Mesodermal cell (in vitro differentiated cells): ENCODE measurements at regions not wholly inside any gene's neighbourhood (a gene's known extent, or its start where the extent isn't known, plus 50 kb on each side); places are given as distances from the start of the nearest gene placed in this dataset.

Source experiments
- H3K27ac ChIP-seq: 2 replicates; pipeline ENCODE4 v1.7.0; 2013; ENCODE audit warnings: mild to moderate bottlenecking, low read depth, low read length, moderate library complexity; ENCODE audit not compliant: severe bottlenecking
- H3K36me3 ChIP-seq: 2 replicates; pipeline ENCODE4 v1.7.1; 2013; ENCODE audit warnings: mild to moderate bottlenecking, low read length, moderate library complexity; ENCODE audit not compliant: control insufficient read depth, insufficient read depth
- H3K4me1 ChIP-seq: one replicate; pipeline ENCODE4 v1.7.1; 2013; ENCODE audit warnings: mild to moderate bottlenecking, low read length; ENCODE audit not compliant: insufficient read depth, control insufficient read depth, poor library complexity, severe bottlenecking
- H3K4me3 ChIP-seq: 2 replicates; pipeline ENCODE4 v1.7.0; 2013; ENCODE audit warnings: low read length, control low read depth, mild to moderate bottlenecking; ENCODE audit not compliant: insufficient read depth, poor library complexity, severe bottlenecking; ENCODE audit errors: extremely low read depth
- H3K9me3 ChIP-seq: 2 replicates; pipeline ENCODE4 v1.7.1; 2013; ENCODE audit warnings: mild to moderate bottlenecking, low read length, moderate library complexity; ENCODE audit not compliant: control insufficient read depth
- WGBS, 2 experiments: methylation state at CpG; one replicate each; pipeline ENCODE4 v1.1.5; 2013; ENCODE audit warnings: missing lambda C conversion rate in 2 of 2; ENCODE audit not compliant: insufficient coverage in 2 of 2; 5-methylcytosine and 5-hydroxymethylcytosine counted together

DNA sequence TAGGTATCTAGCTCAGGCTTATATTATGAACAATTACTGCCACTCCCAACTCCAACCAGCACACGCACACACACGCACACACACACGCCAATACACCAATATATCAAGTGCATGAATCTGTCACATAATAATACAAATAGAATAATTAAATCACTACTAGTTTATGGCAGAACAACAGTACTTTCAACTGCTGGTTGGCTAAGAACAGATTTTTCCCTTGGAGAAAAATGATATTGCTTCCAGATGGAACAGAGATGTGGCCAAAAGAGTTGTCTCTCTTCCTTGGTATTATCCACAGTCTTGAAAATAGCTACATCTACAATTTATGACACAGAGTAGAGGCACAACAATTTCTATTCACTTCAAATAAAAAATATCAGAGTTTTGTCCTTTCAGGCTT, 538.3 kb upstream of the FAT3 start:
- Histone ChIP-seq H3K4me1 (no peaks in the 10 kb centered on the region), H3K27ac (no peak overlapping the region), H3K36me3 (no peaks in the 10 kb centered on the region), H3K9me3 (no peaks in the 10 kb centered on the region), H3K4me3 (no peak overlapping the region)
- no CpG with 5 or more reads among the region's 3 CpGs for WGBS, 2 experiments

DNA sequence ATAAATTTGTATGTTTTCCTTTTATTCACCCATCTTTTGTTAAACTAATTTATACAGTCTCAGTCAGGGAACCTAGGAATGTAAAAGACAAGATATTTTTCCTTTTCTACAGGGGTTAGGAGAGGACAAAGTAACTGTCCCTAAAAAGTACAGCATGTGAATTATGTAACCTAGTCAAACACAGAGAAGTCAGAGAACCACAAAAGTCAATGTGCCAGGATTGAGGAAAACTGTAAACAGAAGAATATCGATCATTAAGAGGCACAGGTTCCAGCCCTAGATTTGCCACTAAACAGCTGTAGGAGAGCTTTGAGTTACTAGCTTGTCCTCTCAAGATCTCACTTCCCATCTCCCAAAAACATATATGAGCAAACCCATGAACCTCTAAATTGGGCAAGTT, 550.9 kb upstream of the FAT3 start:
- H3K4me3 ChIP-seq, result no peak overlapping the region
- no peak overlapping the region for H3K27ac ChIP-seq
- WGBS, 2 experiments, result 80 to 86% methylated on average over 1 of the region's 1 CpG
- no peaks in the 10 kb centered on the region for H3K9me3 ChIP-seq
- H3K4me1 ChIP-seq, result no peaks in the 10 kb centered on the region
- no peaks in the 10 kb centered on the region for H3K36me3 ChIP-seq

DNA sequence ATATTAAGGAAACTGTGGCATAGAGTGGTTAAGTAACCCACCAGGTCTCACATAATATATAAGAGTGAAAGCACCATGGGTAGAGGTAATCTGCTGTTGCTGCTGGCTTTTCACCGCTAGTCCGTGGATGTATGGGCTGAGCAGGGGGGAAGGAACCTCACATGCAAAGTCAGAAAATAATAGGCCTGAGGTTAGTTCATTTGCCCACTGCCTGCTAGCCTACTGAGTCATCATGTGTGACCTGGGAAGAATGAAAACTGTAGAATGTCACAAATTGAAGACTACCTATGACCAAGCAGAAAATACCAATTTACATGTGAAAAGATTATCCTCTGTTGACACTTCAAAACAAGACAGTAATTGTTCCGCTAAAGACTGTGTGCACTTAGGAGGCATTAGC, 560.1 kb upstream of the FAT3 start:
- H3K27ac ChIP-seq, result no peak overlapping the region
- WGBS, 2 experiments, result 82 to 86% methylated on average over 1 of the region's 3 CpGs
- H3K9me3 ChIP-seq, result no peaks in the 10 kb centered on the region
- no peaks in the 10 kb centered on the region for H3K36me3 ChIP-seq
- no peak overlapping the region for H3K4me3 ChIP-seq
- H3K4me1 ChIP-seq, result no peaks in the 10 kb centered on the region

DNA sequence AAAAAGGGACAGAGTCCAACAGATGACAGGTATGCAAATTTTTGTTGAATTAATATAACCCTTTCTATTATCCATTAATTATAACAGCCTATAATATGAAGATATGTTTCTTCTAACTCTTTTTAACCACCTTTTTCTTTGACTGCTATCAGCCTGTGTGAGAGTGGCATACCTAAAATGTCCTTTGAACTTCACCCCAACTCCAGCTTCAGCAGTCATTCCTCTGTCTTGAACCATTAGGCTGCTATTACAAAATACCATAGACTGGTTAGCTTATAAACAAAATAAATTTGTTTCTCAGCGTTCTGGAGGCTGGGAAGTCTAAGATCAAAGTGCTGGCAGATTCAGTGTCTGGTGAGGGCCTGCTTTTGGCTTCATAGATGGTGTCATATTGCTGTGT, 564.6 kb upstream of the FAT3 start:
- no peak overlapping the region for H3K27ac ChIP-seq
- no peak overlapping the region for H3K4me3 ChIP-seq
- H3K4me1 ChIP-seq, result no peaks in the 10 kb centered on the region
- no peaks in the 10 kb centered on the region for H3K9me3 ChIP-seq
- no CpG with 5 or more reads among the region's 1 CpG for WGBS, 2 experiments
- no peaks in the 10 kb centered on the region for H3K36me3 ChIP-seq

DNA sequence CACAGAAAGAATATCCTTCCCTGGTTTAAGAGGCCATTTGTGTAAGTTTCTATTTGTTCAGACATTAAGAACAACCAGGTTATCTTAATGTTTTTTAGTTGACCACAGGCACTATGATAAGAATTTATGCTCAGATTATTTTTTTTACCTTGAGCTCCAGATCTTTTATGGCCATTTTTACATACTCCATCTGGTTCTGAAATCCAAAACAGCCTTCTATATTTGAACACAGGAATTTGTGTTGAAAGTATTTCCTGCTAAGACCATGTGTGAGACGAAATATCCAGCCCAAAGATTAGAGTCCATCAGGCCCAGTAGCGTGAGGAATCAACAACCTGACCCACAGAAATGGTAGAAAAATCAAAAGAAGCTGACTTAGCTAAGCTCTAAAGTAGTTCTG, 569.9 kb upstream of the FAT3 start:
- Histone ChIP-seq H3K27ac (no peak overlapping the region), H3K4me1 (no peaks in the 10 kb centered on the region), H3K36me3 (no peaks in the 10 kb centered on the region), H3K9me3 (no peaks in the 10 kb centered on the region), H3K4me3 (no peak overlapping the region)
- 90 to 100% methylated on average over 2 of the region's 2 CpGs for WGBS, 2 experiments

DNA sequence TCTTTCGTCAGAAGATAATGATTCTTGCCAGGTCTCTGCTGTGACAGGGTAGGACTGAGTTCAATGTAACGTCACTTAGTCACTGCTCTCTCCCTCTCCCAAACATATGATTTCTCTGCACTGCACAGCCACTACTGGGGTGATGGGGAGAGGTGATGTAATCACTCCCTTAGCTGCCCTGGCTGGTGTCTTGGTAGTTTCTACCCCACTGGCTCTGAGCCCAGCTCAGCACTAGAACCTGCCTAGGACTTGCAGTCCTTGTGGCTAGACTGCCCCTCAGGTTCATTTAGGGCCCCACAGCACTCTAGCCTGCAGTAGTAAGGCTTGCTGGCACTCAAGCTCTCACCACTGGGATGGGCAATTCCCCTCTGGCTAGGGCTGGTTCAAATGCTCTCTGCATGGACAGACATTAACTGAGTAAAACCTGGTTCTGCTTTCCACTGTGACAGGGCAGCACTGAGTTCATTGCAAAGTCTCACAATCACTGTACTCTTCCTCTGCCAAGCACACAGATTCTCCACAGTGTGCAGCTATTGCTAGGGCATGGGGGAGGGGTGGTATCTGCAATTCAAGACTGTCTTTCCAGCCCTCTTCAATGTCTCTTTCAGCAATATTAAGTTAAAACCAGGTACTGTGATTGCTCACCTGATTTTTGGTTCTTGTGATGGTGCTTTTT, 571.4 kb upstream of the FAT3 start:
- WGBS, 2 experiments, result 100% methylated on average over 1 of the region's 2 CpGs; no CpG with 5 or more reads in 1 of the 2 experiments
- no peaks in the 10 kb centered on the region for H3K9me3 ChIP-seq
- H3K4me1 ChIP-seq, result no peaks in the 10 kb centered on the region
- H3K27ac ChIP-seq, result no peak overlapping the region
- H3K4me3 ChIP-seq, result no peak overlapping the region
- no peaks in the 10 kb centered on the region for H3K36me3 ChIP-seq

DNA sequence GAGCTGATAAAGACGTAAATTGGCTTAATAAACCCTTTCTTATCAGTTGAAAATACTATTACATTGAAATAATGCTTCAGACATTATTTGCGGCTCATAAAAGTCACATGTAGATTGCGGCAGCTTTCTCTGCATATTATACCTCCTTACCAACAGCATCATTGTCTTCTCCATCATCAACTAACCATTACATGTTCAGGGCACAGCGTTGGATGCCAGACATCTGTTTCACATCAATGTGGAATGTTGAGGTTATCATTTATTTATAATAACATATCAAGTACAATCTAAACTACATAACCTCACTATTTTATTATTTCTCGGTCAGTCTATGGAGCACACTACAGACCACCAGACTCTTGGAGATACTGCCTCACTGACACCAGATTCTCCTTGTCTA, 573.8 kb upstream of the FAT3 start:
- 93 to 100% methylated on average over 1 to 3 of the region's 5 CpGs for WGBS, 2 experiments
- Histone ChIP-seq H3K4me3 (no peak overlapping the region), H3K4me1 (no peaks in the 10 kb centered on the region), H3K9me3 (no peaks in the 10 kb centered on the region), H3K27ac (no peak overlapping the region), H3K36me3 (no peaks in the 10 kb centered on the region)

DNA sequence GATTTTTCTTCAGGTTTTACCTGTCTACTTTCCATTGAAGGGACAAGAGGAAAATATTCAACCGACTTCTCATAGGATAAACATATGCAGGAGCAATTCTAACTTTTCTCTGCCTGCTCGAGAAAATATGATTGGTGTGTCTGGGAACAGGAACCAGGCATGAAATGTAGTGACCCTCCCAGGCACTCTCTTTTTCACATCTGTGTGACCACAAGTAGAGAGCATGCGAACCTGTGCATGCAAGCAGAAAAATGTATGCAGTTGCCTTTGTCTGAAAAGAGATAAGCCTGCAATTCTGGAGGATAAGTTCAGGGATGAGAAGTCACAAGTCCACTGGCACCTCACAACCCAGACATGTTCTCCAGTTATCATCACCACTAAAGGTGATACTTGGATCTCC, 583.5 kb upstream of the FAT3 start:
- no peaks in the 10 kb centered on the region for H3K9me3 ChIP-seq
- H3K36me3 ChIP-seq, result no peaks in the 10 kb centered on the region
- no peaks in the 10 kb centered on the region for H3K4me1 ChIP-seq
- no peak overlapping the region for H3K27ac ChIP-seq
- no peak overlapping the region for H3K4me3 ChIP-seq
- 95 to 100% methylated on average over 2 to 3 of the region's 3 CpGs for WGBS, 2 experiments

DNA sequence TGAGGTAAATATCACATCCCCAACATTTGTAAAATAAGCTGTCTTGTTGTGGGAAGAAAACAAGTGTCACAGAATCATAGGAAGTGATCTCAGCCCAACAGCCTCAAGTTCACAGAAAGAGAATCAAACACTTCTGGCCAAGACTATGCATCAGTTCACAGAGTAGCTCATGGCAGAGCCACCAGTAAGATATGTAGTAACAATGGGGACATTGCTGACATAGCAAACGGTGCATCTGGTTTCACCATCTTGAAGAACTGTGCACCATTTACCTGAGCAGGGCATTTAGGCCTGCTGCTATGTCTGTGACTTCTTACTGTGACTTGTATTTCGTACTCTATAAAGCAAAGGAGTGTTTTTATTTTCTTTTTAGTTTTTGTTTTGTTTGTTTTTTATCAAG, 585.3 kb upstream of the FAT3 start:
- Histone ChIP-seq H3K27ac (no peak overlapping the region), H3K9me3 (no peaks in the 10 kb centered on the region), H3K4me1 (no peaks in the 10 kb centered on the region), H3K4me3 (no peak overlapping the region), H3K36me3 (no peaks in the 10 kb centered on the region)
- WGBS, 2 experiments, result 90 to 91% methylated on average over 2 of the region's 2 CpGs

DNA sequence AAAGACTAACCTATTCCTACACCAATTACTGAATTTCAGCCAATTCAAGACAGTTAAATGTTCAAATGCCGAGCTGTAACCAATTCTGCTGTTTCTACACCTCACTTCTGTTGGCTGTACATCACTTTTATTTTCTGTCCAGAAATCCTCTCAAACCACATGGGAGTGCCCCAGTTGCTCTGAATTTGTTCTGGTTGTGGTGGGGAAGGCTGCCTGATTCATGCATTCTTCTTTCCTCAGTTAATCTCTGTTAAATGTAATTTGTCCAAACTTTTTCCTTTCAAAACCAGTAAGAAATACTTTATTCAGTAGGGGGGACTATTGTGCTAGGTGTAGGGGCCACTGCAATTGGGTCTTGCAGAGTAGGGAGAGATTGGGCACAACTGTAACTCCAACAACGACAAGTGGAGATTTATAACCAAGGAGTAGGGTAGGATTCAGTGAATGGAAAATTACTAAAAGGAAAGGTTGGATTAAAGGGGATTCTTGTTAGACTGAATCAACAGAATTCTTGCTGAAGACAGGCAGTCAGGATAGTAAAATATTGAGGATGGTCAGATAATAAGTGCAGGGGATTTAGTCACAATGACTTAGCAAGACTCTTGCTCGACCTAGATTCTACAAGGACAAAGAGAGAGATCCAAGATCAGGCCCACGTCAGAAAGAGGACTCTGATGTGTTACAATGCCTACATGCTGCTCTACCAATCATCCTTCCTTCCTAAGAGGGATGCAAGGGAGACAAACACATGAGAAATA, 593.5 kb upstream of the FAT3 start:
- Histone ChIP-seq H3K4me3 (no peak overlapping the region), H3K27ac (no peak overlapping the region), H3K9me3 (no peaks in the 10 kb centered on the region), H3K4me1 (no peaks in the 10 kb centered on the region), H3K36me3 (no peaks in the 10 kb centered on the region)
- 85 to 89% methylated on average over 3 to 4 of the region's 4 CpGs for WGBS, 2 experiments

DNA sequence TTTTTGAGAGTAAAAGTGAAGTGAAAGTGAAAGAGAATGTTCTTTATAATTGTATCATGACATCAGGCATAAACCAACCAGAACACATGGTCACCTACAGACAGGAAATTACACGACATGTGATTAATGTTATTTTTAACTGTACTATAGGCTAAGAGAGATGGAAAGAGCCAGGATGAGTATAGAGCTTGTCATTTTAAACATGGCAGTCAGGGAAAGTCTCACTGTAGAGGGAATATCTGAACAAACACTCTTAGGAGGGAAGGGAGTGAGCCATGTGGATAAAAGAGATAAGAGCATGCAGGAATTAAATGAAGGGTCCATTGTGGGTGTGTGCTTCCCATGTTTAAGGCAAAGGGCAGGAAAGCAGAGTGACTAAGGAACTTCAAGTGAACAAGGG, 599.1 kb upstream of the FAT3 start:
- no peaks in the 10 kb centered on the region for H3K9me3 ChIP-seq
- no peak overlapping the region for H3K4me3 ChIP-seq
- no peaks in the 10 kb centered on the region for H3K4me1 ChIP-seq
- no CpG with 5 or more reads among the region's 1 CpG for WGBS, 2 experiments
- no peaks in the 10 kb centered on the region for H3K36me3 ChIP-seq
- no peak overlapping the region for H3K27ac ChIP-seq
